ENCODE measurements at regions not wholly inside any gene's neighbourhood (a gene's known extent, or its start where the extent isn't known, plus 50 kb on each side); places are given as distances from the start of the nearest gene placed in this dataset.
"Not testable (repeated sequence)": the region's sequence is repeated elsewhere in the genome, so short reads cannot be mapped to it uniquely, and the experiment has no call there.

DNA sequence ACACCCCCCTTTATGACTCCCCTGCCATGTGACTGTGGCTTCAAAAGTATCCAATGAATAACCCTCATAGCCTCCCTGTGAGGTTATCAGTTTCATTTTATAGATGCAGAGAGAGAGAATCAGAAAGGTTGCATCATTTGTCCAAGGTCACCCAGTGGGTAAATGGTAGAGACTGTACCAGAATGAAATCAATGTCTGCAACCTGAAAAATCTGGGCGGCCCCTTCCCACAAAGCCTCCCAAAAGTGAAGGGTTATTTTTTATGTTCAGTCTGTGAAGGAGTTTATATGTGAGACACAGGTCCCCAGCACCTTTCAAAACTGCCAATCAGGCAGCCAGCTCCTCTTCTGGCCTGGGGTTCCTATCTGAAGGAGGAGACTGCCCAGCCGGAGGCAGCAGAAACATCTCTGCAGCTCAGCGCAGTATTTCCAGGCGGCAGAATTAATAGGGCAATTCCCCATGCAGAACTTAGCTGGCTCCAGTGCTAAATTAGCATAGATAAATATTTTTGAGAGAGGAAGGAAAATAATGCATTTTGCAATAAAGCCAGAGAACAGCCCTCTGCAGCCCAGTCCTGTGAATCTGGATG, 130.8 kb upstream of the PRR20G start:
- DNase-seq (ENCODE audit: low read depth): no peak
- H3K4me3 ChIP-seq (ENCODE audit: low read depth, low read length): no peak overlapping the region
- TF ChIP-seq, protein P1, sequence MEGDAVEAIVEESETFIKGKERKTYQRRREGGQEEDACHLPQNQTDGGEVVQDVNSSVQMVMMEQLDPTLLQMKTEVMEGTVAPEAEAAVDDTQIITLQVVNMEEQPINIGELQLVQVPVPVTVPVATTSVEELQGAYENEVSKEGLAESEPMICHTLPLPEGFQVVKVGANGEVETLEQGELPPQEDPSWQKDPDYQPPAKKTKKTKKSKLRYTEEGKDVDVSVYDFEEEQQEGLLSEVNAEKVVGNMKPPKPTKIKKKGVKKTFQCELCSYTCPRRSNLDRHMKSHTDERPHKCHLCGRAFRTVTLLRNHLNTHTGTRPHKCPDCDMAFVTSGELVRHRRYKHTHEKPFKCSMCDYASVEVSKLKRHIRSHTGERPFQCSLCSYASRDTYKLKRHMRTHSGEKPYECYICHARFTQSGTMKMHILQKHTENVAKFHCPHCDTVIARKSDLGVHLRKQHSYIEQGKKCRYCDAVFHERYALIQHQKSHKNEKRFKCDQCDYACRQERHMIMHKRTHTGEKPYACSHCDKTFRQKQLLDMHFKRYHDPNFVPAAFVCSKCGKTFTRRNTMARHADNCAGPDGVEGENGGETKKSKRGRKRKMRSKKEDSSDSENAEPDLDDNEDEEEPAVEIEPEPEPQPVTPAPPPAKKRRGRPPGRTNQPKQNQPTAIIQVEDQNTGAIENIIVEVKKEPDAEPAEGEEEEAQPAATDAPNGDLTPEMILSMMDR (IDR thresholded peaks at IDR 0.05; ENCODE audit: low read depth, low read length, missing control alignments): no peak

DNA sequence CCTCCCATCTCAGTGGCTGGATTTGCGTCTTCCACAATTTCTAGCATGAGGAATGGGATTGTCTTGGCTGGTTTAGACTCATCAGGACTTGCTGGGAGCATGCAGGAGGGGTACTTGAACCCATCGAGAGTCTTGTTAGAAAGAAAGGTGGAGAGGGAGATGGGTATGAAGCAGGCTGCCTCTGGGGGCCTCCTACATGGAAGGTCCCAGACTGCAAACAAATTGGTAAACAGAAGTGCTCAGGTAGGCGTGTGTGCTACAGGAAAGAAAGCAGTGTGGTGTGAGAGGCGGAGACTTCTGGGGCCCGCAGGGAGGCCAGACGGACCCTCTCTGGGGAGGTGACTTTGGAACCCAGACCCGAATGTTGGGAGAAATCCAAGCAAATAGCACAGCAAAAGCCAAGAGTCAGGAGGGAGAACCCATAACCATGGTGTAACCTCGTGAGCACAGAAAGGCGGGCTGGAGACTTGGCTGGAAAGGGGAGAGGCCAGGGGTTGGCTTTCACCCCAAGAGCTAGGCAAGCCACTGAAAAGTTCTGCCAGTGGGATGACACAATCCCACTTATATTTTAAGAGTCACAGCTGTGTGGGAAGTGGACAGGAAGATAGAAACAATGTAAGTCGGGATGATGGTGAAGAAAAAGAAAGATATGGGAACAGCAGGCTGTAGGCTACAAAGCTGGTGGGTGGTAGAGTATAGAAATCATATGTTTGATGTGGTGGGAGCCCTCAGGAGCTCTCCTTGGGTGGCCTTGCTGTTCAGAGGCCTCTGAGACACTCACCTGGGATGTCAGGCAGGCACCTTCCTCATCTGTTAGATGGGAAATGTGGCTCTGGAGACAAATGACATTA, 130.1 kb upstream of the PRR20G start:
- DNase-seq (ENCODE audit: low read depth): no peak
- TF ChIP-seq, protein P1 (IDR thresholded peaks at IDR 0.05; ENCODE audit: low read depth, low read length, missing control alignments): no peak
- H3K4me3 ChIP-seq (ENCODE audit: low read depth, low read length): no peak overlapping the region

DNA sequence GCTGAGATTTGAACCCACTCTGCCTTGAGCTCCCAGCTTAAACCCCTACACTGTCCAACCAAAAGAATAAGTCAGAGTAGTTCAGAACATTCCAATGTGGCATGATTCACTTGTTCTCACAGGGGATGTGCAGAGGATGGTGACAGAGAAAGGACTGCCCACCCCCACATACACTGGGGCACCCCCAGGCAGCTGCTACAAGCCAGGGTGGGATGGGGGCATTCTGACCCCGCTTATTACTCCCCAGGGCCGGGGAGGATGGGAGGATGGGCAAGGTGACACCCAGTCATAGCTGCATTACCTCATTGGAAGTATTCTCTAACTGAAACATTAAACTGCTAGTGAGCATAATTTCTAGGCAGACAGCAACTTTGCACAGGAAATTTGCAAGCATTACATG, 126.0 kb upstream of the PRR20G start:
- no peak overlapping the region for H3K4me3 ChIP-seq (ENCODE audit: low read depth, low read length)
- TF ChIP-seq, protein P1 (IDR thresholded peaks at IDR 0.05; ENCODE audit: low read depth, low read length, missing control alignments): no peak
- no peak for DNase-seq (ENCODE audit: low read depth)

DNA sequence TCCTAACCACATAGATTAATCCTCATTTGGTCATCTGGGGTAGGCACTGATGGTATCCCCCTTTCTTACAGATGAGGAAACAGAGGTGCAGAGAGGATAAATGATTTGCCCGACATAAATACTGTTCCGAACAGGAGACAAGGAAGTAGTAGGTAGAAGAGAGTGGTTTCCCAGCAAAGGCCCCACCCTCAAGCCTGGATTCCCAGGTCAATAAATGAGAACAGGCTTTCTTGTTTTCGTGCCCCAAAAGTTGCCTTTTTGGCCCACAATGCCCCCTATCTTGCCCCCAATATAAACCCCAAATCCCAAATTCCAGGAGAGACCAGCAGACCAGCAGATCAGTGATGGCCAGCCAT, 125.5 kb upstream of the PRR20G start:
- no peak for DNase-seq (ENCODE audit: low read depth)
- TF ChIP-seq, protein P1 (IDR thresholded peaks at IDR 0.05; ENCODE audit: low read depth, low read length, missing control alignments): no peak
- no peak overlapping the region for H3K4me3 ChIP-seq (ENCODE audit: low read depth, low read length)

DNA sequence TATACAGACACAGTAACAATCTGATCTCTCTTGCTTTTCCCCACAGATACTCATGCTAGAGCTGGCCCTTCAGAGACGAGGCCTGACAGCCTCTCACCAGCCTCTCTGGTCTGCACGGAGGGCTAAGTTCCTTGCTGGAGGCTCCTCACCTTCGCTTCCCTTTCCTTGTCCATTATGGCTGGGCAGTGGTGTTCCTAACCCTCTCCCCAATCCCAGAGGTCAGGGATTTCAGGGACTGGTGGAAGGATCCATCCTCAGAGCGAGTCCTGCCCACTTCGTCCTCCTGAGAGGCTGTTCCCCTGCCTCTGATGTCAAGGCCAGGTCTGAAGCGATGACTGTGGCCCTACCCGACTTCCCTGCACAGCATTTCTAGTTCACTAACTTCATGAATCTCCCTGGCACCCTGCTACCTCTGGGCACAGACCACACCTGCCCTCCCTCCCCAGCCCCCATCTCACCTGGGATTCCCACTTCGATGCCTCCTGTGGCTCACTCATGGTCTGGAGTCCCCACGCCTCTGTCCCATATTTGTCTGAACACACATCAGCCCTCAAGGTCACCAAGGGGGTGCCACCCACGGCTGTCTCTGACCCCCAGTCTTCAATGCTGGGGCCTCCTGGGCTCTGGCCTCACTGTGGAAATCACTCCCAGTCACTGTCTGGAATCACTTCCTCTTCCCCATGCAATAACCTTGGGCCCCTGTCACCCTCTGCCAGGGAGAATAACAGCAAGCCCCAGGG, 124.9 kb upstream of the PRR20G start:
- TF ChIP-seq, protein P1 (IDR thresholded peaks at IDR 0.05; ENCODE audit: low read depth, low read length, missing control alignments): no peak
- no peak for DNase-seq (ENCODE audit: low read depth)
- H3K4me3 ChIP-seq (ENCODE audit: low read depth, low read length): no peak overlapping the region

DNA sequence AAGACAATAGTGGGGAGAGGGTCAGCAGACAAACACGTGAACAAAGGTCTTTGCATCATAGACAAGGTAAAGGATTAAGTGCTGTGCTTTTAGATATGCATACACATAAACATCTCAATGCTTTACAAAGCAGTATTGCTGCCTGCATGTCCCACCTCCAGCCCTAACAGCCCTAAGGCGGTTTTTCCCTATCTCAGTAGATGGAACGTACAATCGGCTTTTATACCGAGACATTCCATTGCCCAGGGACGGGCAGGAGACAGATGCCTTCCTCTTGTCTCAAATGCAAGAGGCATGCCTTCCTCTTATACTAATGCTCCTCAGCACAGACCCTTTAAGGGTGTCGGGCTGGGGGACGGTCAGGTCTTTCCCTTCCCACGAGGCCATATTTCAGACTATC, 124.0 kb upstream of the PRR20G start:
- not testable (repeated sequence) for DNase-seq (ENCODE audit: low read depth); H3K4me3 ChIP-seq (ENCODE audit: low read depth, low read length)

DNA sequence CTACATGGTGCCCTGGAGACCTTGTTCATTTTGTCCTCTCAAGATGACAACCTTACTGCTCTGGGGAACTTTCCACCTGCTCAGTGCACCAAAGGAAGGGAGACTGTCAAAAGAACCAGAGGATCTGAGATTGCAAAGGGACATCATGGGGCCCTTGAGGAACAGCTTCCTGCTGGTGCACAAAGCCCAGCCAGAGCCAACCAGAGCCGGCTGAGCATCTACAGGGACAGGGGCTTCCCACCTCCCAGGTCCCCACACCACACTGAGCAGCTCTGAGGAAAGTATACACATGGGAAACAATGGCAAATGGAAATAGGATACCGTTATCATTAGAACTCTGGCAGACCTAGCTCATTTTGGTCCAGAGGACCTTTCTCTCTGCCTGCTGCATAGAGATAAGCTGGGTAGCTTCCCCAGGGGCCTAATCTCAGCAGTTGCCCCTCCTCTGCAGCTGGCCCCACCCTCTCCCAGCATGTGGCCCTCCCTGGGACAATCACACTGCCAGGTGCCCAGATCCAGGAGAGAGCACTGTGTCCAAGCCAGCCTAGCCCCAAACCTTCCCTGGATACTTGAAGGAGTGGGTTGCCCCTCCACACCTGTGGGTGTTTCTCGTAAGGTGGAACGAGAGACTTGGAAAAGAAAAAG, 123.4 kb upstream of the PRR20G start:
- no peak for DNase-seq (ENCODE audit: low read depth)
- H3K4me3 ChIP-seq (ENCODE audit: low read depth, low read length): no peak overlapping the region
- TF ChIP-seq, protein P1 (IDR thresholded peaks at IDR 0.05; ENCODE audit: low read depth, low read length, missing control alignments): no peak

All from GM12864 (cell line).